GM21381 (cell line): ENCODE measurements at regions not wholly inside any gene's neighbourhood (a gene's known extent, or its start where the extent isn't known, plus 50 kb on each side); places are given as distances from the start of the nearest gene placed in this dataset.
"Not testable (repeated sequence)": the region's sequence is repeated elsewhere in the genome, so short reads cannot be mapped to it uniquely, and the experiment has no call there.

ENCODE experiments used
- ATAC-seq: cut with Tn5 transposase; IDR thresholded peaks from one replicate; pipeline ENCODE4 v1.9.1; 2021; ENCODE audit warnings: mild to moderate bottlenecking, moderate library complexity; ENCODE audit not compliant: unreplicated experiment

DNA sequence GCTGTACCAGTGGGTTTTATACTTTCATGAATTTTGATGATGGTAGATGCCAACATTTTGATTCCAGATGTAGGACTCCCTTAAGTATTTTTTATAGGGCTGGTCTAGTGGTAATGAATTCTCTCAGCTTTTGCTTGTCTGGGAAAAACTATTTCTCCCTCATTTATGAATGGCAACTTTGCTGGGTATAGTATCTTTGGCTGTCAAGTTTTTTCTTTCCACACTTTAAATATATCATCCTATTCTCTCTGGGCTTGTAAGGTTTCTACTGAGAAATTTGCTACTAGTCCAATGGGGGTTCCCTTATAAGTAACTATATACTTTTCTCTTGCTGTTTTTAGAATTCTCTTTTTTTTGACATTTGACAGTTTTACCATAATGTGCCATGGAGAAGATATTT lies 629.3 kb downstream of the NR2F1-AS1 start:
- ATAC-seq = no peak

DNA sequence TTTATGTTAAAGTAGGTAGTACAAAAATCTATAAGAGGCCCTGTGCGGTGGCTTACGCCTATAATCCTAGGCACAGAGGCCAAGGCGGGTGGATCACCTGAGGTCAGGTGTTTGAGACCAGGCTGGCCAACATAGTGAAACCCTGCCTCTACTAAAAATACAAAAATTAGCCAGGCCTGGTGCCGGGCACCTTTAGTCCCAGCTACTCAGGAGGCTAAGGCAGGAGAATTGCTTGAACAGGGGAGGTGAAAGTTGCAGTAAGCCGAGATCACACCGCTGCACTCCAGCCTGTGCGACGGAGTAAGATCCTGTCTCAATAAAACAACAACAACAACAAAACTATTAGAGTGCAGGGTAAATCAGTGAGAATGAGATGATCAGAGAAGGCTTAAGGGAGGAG lies 634.5 kb downstream of the NR2F1-AS1 start:
- no peak for ATAC-seq

DNA sequence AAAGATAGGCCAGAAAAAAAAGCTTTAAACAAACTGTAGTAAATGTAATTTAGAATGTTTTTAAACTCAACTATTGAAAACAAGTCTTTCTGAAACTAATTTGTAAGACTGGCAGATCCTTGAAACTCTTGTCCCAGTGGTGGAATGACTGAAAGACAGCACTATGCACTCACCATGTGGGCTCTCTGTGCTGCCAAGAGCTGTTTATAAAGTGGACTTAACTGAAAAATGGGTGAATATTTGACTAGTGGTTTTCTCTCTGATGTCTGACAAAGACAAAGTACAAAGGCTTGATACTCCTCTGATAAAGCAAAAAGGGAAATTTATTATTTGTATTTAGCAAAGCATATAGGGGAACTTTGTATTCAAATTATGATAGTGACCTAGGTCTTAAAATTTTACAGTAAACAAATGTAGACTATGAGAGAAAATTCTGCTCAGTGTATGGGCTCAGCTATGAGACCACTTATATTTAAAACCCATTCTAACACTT lies 635.4 kb downstream of the NR2F1-AS1 start:
- ATAC-seq = no peak

DNA sequence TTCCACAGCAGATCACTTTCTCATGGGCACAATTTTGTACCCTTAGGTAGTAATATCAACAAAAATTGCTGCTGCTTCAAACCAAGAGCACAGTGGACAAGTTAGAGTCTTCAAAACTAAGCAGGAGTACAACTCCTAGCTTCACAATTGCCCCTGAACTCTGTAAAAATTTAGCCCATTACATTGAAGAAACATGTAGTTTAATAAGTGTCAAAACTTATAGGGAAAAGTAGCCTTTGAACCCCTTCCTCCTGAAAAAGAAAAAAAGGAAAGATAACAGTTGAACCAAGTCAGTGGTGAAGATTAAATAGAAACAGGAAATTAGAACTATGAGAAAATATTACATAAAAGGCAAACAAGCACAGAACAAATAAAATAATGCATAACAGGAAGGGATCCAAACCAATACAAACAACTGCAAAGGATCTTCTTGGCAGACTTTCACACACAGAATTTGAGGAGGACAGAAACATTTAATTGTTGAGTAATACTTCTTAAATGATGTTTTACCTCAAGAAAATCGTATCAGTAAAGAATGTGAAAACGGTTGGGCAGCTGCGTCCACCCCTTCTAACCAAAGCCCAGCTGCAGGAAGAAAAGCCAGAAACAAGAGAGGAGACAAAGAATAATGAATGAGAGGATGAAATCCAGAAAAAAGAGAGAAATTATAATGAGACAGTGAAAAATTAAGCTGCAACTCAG lies 636.0 kb downstream of the NR2F1-AS1 start:
- no peak for ATAC-seq

DNA sequence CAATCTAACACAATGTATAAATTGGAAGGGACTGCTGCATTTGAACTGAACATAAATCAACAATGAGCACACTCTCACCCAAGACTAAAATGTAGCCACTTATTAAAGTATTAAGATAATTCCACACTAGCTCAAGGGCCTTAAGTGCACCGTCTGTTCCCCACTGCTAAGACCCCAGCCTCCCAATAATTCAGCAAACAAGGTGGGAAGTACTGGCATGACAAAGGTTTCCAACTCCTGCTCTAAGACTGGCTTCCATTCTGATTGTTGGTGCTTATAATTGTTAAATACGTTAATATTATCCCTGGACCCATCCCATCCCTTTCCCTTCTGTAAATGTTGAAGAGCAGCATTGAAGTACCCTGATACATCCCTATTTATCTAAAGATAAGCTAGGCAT lies 636.7 kb downstream of the NR2F1-AS1 start:
- ATAC-seq = no peak

DNA sequence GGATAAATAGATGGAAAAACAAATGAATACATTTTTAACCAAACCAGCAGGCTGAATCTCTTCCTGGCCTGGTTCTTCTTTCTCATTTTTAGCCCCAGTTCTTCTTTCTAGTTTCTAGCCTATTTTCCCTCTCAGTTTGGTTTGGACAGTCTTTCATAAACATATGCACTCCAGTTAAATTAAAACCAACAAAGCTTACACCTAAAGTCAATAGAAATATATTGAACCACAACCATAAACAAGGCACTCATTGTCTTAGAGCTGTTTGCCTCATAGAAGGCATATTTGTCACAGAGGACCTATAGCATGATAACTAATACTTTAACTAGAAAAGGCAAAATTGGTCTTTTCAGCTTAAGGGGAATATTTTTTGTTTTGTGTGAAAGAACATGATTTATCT lies 638.3 kb downstream of the NR2F1-AS1 start:
- ATAC-seq = no peak

DNA sequence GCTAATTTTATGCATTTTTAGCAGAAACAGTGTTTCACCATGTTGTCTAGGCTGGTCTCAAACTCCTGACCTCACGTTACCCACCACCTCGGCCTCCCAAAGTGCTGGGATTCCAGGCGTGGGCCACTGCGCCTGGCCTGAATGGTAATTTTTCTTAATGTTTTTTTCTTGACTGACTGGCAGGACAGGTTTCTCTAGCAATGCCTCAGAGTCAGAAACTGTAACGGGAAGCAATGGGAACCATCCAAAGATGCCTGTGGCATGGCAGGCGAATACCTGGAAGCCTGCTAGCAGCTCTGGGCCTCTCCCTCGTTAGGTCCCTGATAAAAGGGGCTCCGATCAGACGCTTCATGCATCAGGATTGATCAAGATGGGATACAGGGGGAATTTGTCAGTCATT lies 639.2 kb downstream of the NR2F1-AS1 start:
- no peak for ATAC-seq

DNA sequence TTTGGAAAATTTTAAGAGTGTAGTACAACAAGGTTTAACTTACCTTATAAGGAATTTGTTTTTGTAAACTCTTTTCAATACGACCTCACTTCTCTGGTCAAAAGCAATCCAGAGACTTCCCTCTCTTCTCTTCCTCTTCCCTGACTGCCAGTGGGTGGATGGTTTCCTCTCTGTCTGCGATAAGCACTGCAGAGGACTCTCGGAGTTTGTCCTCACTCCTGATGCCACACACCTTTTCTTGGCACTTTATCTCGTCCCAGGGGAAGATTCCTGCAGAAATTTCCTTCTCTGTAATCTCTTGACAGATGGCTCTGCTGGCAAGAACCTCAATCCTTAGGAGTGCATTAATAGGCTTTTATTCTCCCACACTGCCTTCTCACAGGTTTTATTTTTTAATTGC lies 641.6 kb downstream of the NR2F1-AS1 start:
- ATAC-seq = no peak

DNA sequence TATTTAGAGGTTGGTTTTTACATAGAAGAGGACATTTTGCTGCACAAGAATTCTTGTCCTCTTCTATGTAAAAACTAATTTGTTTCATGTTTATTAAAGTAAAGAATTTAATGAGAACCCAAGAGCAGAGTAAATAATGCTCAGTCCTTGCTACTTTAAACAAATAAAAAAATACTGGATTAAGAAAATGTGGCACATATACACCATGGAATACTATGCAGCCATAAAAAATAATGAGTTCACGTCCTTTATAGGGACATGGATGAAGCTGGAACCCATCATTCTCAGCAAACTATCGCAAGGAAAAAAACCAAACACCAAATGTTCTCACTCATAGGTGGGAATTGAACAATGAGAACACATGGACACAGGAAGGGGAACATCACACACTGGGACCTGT lies 643.6 kb downstream of the NR2F1-AS1 start:
- ATAC-seq = not testable (repeated sequence)

DNA sequence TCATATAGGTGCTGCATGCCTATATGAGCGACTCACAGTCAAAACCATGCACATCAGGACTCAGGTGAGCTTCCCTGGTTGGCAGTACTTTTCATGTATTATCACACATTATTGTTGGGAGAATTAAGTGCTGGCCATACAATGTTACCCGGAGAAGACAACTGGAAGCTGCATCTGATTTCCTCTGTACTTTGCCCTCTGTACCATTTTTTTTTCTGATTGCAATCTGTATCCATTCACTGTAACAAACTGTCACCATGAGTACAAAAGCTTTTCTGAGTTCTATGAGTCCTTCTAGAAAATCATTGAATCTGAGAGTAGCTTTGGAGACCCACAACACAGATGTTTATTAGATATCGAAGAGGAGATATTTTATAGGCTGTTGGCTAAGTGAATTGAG lies 651.0 kb downstream of the NR2F1-AS1 start:
- ATAC-seq = no peak

DNA sequence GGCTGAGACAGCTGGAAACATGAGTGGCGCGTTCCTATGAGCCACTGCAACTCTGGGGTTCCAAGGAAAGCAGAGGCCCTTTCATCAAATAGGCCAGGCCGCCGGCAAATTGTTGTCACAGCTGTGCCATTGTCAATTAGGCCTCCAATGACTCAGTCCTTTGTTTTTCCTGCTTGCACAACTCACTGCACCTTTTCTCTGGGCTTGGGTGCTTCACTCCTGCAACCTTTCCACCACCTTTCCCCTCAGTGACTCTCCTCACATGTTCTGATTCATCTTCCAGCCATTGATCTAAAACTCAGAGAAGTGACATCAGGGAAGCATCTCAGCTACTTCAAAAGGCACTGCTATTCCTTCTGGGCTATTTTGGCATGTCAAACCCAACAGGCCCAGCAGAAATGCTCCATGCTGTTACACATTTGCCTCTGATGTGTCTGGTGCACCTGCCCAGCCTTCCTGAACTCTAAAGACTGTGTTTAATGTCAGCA lies 653.7 kb downstream of the NR2F1-AS1 start:
- no peak for ATAC-seq

DNA sequence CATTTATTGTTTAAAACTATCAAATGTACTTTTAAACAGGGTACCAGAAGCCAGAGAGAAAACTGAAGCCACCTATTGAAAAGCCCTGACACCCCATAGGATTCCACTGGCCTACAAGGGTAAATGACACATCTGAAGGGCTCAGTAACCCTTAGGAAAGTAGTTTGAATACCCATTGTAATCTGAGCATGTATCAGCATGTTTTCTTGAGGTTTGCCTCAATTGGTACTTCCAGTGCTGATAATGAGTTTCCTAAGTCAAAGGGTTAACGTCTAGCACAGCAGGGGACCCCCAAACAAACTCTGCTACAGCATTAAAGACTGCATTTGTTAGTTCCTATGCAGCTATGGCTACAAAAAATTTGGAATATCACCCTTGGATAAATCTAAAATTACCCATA lies 657.1 kb downstream of the NR2F1-AS1 start:
- ATAC-seq = no peak

DNA sequence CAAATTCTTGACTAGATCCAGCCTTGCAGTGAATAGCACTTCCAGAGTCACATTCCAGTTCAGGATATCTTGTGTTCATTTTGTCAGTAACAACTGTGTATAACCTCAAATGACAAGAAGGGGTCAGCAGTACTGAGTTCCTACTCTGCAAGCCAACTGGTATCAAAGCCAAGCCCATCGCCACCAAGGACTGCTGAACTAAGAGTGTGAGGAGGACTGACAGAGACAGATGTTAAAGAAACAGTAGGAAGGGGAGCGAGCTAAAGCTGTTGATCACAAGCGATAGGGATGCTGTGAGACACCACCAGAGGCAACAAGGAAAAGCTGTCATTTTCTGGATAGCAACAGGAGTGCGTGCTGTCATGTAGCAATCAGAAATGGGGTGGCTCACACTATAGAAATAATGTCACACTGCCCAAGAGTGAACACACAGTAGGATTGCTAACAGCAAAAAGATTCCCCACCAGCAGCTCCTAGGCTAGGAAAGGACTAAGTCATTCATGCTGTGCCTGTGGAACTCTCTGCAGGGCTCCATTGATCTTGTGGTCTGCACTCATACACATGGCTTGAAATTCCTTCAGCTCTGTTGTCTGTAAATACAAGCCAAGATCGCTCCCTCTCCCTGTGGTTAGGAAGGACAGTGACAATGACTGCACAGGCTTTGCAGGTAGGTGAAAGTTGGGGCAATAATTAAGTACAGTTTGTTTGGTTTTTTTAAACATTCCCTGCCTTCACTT lies 658.6 kb downstream of the NR2F1-AS1 start:
- no peak for ATAC-seq

DNA sequence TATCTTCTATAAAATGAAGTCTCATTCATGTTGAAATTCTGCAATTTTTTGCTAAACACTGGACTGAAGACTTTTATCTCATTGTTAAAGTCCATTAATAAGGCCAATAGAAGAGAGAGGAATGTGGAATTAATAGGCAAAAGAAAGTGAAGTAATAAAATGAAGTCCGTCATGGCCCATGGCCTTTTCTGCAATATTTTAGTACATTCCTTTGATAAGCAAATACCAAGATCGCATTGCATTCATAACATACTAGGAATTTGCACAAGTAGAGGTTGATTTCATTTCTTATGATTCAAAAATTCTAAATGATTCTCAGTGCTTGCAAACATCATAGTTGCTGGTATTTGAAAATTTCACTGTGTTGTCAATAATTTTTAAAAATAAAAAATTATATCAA lies 664.0 kb downstream of the NR2F1-AS1 start:
- ATAC-seq = no peak

DNA sequence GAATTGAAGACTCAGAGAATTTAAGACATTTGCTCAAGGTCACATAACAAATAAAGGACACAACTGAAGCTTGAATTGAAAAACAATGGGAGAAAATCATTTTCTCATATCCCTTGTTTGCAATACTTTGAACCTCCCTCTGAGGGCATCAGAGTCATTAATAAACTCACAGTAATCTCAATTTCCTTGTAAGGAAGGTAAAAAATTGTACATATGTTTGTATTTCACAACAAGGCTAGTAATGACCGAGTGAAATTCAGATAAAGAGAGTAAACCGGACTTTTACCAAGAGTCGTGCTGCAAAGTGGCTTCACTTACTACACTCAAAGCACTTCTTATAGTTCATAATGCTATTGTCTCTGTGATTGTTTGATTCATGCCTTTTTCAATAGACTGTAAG lies 665.0 kb downstream of the NR2F1-AS1 start:
- ATAC-seq = no peak

DNA sequence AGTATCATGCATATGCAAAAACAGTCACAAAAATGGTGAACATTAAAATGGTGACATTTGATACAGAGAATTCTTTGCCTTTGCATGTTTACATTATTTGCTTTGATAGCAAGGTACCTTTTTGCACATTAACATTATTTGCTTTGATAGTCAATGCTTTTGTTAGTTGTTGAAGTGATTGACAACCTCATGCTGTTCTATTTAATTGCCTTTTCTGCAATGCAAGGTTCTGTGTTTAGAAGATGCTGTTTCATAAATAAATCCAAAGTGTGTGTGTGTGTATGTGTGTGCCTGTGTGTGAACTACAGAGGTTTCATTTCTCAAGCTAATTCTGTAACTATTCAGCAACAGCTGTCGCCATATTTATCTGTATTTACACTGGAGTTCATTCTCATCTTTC lies 668.7 kb downstream of the NR2F1-AS1 start:
- no peak for ATAC-seq

DNA sequence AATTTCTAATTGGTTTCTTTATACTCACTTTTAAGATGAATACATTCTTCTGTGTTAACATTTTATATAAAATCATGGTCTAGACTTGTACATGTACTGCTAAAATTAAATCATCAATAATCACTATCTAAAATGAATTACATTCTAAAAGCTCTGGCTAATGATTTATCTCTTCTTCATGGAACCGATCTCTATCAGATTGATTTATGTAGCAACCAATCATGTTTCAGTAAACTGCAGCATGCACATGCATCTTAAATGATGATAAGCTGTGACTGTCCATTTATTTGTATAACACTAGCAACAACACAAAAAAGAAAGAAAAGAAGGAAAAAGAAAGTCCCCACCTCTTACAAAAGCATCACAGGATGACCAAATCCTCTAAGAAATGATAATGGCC lies 669.2 kb downstream of the NR2F1-AS1 start:
- ATAC-seq = no peak

DNA sequence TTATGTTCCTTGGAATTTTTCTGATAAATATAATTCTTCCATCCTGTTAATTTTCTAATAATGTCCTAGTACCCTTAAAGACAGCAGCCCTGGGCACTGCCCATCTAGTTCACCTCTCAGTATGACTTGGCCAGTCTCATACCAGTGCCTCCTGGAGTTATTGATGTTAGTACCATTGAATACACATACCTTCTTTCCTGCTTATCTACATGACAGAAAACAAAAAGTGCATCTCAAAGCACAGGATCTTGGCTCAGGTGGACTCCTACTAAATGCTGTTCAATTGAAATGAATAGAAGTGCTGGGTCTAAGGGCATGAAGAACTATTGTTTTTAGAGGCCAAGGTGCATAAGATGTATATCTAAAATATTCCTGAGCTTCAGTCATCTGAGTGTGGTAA lies 669.7 kb downstream of the NR2F1-AS1 start:
- ATAC-seq = no peak

DNA sequence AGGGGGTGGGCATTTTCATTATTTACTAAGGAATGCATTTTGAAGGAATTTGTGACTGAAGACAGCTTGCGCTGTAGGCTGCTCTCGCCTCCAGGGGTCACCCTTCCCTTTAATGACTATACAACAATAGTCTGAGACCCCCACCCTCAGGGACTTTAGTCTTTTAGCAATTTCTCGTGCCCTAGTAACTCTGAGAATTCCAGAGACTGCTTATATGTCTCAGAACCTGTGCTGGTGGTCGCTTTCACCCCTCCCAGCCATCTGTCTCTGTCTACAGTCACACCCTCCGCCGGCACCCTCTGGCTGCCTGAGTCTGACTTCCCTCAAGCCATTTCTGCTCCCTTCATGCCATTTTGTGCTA lies 671.4 kb downstream of the NR2F1-AS1 start:
- ATAC-seq = no peak

DNA sequence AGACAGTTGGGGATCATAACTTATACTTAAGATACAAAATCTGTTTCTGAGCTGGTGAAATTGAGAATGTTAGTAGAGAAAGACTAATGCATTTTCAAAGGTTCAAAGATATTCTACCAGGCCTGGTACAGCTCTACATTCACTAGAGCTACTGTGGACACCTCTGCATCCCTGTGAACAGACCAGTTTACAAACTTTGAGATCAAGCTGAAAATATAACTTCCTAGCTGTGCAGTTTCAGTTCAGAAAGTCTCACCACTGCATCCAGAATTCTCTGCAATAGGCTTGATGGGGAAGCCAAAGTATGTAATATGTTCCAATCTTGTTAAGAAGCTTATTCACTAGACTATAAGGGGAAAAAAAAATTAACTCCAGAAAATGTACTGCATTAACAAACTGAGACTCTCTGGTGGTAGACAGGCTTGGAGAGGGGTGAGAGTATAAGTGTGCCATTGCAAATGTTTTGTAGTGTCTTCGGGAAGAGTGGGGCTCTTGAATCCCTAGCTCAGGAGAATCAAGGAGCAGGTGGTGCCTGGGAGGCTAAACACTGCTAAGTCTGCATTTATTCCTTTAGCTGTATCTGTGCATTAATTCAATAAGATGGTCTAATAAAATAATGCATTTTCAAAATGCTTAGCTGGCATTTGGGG lies 671.9 kb downstream of the NR2F1-AS1 start:
- ATAC-seq = no peak

DNA sequence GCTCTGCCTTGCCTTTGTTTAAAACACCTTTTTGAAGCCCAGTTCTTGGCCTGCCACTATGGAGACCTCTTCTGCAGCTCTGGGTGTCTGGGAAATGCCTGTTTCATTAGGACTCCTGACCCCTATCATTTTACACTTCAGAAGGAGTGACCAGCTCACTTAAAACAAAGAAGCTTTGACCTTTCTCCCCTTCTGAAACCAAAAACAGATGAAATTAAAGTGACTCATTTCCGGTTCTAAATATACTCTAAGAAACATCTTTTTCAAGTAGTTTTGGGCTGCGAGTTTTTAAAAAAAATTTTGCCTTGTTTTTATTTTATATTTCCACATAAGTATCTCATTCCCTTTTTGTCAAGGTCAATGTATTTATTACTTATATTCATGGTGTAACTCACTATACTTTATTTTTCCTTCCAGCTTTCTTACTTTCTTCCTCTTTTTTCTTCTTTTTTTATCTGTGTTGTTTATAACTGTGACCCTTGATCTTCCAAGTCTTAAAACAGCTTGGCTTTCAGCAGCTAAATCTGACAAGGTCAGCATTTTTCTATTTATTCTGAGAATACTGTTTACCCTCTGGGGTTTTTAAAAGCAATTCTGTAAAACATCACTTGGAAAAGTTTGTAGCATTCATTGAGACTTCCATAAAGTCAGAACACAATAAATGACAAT lies 672.9 kb downstream of the NR2F1-AS1 start:
- ATAC-seq = peak; percentile 54
